ENCODE measurements at regions not wholly inside any gene's neighbourhood (a gene's known extent, or its start where the extent isn't known, plus 50 kb on each side); places are given as distances from the start of the nearest gene placed in this dataset.

DNA sequence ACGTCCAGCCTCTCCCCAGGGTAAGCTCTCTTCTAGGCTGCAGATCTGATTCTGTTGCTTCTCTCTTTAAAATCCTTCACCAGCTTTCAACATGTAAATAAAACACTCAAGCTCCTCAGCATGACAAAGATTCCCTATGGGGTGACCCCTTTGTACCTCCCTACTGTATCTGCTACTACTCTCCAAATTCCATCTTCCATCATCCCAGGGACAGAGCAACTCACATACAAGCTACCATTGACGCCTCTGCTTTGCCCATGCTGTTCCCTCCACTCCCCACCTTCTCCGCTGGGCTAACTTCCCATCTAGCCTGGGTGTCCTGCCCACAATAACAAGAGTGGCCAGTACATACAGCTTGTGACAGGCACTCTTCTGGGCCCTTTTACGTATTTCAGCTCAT is 207.5 kb upstream of the ZBED5 start:
- Histone ChIP-seq H3K36me3 (ENCODE audit: control insufficient read depth, insufficient read depth, low read length) (no peaks in the 10 kb centered on the region), H3K27me3 (ENCODE audit: control insufficient read depth, insufficient read depth, low read length) (peaks cover 4% of the 10 kb centered on the region), H3K4me3 (ENCODE audit: low read depth, low read length) (no peak overlapping the region)
- FAIRE-seq (no peak), DNase-seq (ENCODE audit: low read depth) (no peak)
- TF ChIP-seq, protein P1, sequence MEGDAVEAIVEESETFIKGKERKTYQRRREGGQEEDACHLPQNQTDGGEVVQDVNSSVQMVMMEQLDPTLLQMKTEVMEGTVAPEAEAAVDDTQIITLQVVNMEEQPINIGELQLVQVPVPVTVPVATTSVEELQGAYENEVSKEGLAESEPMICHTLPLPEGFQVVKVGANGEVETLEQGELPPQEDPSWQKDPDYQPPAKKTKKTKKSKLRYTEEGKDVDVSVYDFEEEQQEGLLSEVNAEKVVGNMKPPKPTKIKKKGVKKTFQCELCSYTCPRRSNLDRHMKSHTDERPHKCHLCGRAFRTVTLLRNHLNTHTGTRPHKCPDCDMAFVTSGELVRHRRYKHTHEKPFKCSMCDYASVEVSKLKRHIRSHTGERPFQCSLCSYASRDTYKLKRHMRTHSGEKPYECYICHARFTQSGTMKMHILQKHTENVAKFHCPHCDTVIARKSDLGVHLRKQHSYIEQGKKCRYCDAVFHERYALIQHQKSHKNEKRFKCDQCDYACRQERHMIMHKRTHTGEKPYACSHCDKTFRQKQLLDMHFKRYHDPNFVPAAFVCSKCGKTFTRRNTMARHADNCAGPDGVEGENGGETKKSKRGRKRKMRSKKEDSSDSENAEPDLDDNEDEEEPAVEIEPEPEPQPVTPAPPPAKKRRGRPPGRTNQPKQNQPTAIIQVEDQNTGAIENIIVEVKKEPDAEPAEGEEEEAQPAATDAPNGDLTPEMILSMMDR (IDR thresholded peaks at IDR 0.05; ENCODE audit: insufficient read depth, low read length, severe bottlenecking) = no peak

DNA sequence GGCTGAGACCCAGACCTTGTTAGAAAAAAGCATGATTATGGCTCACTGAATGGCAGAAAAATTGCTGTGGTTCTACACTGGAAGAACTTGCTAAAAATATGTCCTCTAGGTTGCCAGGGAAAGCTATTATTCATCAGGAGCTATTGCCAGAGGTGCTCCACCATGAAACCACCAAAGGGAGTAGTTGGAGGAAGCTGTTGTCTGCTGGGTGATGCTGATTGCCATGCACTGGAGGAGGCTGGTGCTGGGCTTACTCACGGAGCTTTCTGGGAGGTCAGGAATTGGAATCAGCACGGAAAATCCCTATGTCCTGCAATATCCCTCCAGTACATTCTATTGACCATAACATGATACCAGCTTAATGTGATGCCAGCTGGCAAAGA is 199.6 kb upstream of the ZBED5 start:
- FAIRE-seq = no peak
- Histone ChIP-seq H3K36me3 (ENCODE audit: control insufficient read depth, insufficient read depth, low read length) (no peaks in the 10 kb centered on the region), H3K27me3 (ENCODE audit: control insufficient read depth, insufficient read depth, low read length) (no peaks in the 10 kb centered on the region), H3K4me3 (ENCODE audit: low read depth, low read length) (no peak overlapping the region)
- TF ChIP-seq, protein P1 (IDR thresholded peaks at IDR 0.05; ENCODE audit: insufficient read depth, low read length, severe bottlenecking) = no peak
- DNase-seq (ENCODE audit: low read depth) = no peak

DNA sequence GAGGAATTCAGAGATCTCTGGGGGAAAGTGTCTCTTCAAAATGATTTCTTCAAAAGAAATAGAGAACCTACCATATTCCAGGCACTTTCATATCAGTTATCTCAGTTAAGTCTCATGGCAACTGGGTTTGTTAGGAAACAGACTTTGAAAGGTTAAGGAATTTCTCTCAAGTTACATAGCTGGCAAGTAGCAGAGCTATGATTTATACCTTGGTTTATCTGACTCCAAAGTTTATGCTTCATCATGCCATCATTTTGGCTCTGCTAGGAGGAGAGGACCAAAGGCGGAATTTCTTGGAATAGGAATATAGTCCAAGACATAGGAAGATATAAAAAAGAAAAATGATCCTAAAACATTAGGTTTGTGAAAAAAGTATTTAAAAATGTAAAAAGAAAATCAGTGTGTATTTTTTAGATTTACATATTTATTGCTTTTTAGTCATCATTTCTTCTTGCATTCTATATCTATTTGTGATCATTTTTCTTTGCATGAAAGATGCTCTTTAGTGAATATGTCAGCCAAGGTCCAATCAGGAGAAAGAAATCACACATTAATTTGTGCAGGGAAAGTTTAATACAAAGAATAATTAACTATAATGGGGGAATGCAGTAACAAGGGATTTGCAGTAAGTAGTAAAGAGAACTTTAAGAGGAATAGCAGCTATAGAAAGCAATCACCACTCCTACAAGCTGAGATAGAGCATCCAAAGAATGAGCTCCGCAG is 199.1 kb upstream of the ZBED5 start:
- TF ChIP-seq, protein P1 (IDR thresholded peaks at IDR 0.05; ENCODE audit: insufficient read depth, low read length, severe bottlenecking) = no peak
- no peaks in the 10 kb centered on the region for H3K27me3 ChIP-seq (ENCODE audit: control insufficient read depth, insufficient read depth, low read length)
- no peak overlapping the region for H3K4me3 ChIP-seq (ENCODE audit: low read depth, low read length)
- no peaks in the 10 kb centered on the region for H3K36me3 ChIP-seq (ENCODE audit: control insufficient read depth, insufficient read depth, low read length)
- DNase-seq (ENCODE audit: low read depth) (no peak), FAIRE-seq (no peak)

DNA sequence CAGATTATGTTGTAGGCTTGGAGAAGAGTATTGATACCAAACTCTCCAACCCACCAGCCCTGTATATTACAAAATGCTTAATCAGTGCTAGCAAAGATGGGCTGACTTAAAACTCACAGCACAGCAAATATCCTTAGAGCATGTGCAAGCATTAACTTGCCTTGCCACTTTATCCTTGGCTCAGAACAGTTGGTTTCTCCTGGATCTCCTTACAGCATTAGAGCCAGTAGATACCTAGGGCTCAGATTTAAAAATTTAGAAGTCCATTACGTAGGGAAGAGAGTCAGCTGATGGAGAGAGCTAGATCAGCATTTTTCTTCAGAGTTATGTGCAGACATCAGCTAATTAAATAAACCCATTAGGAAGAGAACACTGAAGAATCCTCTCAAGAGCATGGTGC is 198.5 kb upstream of the ZBED5 start:
- peak; percentile 36 for DNase-seq (ENCODE audit: low read depth)
- Histone ChIP-seq H3K36me3 (ENCODE audit: control insufficient read depth, insufficient read depth, low read length) (no peaks in the 10 kb centered on the region), H3K27me3 (ENCODE audit: control insufficient read depth, insufficient read depth, low read length) (no peaks in the 10 kb centered on the region), H3K4me3 (ENCODE audit: low read depth, low read length) (no peak overlapping the region)
- TF ChIP-seq, protein P1 (IDR thresholded peaks at IDR 0.05; ENCODE audit: insufficient read depth, low read length, severe bottlenecking) = no peak
- no peak for FAIRE-seq

DNA sequence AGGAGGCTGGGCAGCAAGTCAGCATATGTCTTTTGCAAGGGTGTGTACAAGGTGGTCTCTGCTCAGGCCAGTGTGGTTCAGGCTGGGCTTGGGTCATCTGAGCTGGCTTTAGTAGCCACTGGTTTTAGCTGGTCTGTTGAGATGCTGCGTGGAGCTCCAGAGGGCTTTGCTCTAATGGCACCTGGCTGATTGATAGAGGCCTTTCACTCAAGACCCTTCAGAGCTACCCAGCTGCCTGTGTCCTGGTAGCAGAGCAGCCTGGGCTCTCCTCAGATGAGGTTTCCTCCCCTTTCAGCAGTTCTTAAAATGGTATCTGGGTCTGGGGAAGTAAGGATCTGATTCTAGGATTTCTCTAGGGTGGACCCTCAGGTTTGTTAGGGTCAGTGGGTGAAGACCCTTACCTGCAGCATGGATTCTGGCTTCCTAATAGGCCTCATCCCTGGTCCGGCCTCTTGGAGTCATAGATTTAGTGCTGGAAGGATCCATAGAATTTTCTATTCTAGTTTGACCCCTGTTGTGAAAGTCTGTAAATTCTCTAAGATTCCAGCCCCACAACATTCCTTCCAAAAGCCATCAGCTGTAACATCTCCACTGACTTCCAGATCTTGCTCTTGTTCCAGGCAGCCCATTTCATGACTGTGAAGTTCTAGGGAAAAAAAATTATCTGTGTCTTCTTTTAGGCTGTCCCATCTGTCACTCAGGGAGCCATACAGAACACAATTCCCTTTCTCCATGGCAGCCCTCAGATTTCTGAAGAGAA is 190.2 kb upstream of the ZBED5 start:
- TF ChIP-seq, protein P1 (IDR thresholded peaks at IDR 0.05; ENCODE audit: insufficient read depth, low read length, severe bottlenecking) = no peak
- Histone ChIP-seq H3K36me3 (ENCODE audit: control insufficient read depth, insufficient read depth, low read length) (no peaks in the 10 kb centered on the region), H3K27me3 (ENCODE audit: control insufficient read depth, insufficient read depth, low read length) (no peaks in the 10 kb centered on the region), H3K4me3 (ENCODE audit: low read depth, low read length) (no peak overlapping the region)
- no peak for FAIRE-seq
- no peak for DNase-seq (ENCODE audit: low read depth)

Data from bronchial epithelial cell (primary cell).